K562 (cell line): ENCODE measurements at regions not wholly inside any gene's neighbourhood (a gene's known extent, or its start where the extent isn't known, plus 50 kb on each side); places are given as distances from the start of the nearest gene placed in this dataset.

ENCODE experiments used
- BDP1 ChIP-seq: IDR thresholded peaks from 3 replicates; pipeline ENCODE4 v1.6.1; 2011; ENCODE audit not compliant: insufficient read length, insufficient read depth
- CTCF ChIP-seq, 3 experiments: IDR thresholded peaks in 2 of 3; conservative IDR thresholded peaks in 1 of 3; 2 replicates each; pipeline ENCODE4 v1.5.1; 2011 to 2012; ENCODE audit warnings: low read length in 3 of 3, mild to moderate bottlenecking in 3 of 3, control low read depth in 2 of 3, improper control_type of control experiment in 1 of 3, inconsistent platforms in 1 of 3, low read depth in 1 of 3, mixed read lengths in 1 of 3, moderate library complexity in 1 of 3; ENCODE audit not compliant: insufficient read depth in 2 of 3
- E4F1 ChIP-seq: fragments of 250-450 bp; sonication (Bioruptor Pico); IDR thresholded peaks from 2 replicates; pipeline ENCODE4 v1.5.0; 2021; ENCODE audit warnings: mild to moderate bottlenecking, borderline replicate concordance
- FOXJ3 ChIP-seq: sonication (generic); formaldehyde crosslinking; IDR thresholded peaks from 2 replicates; pipeline ENCODE4 v1.4.0; 2020; ENCODE audit warnings: mild to moderate bottlenecking, missing genetic modification reagents
- HNRNPL ChIP-seq: fragments of 200-400 bp; formaldehyde crosslinking; IDR thresholded peaks from 2 replicates; pipeline ENCODE4 v1.6.1; 2017; ENCODE audit warnings: low read depth, mild to moderate bottlenecking, low read length
- ID3 ChIP-seq, 2 experiments: fragments of 250-450 bp in 1 of 2; fragments of 450-650 bp in 1 of 2; sonication (Bioruptor Pico) in 1 of 2; IDR thresholded peaks; 2 replicates each; pipeline versions ENCODE4 v1.6.1 to v1.8.0; 2016 to 2021; ENCODE audit warnings: mild to moderate bottlenecking in 2 of 2, moderate library complexity in 2 of 2, missing compliant biosample characterization in 1 of 2, missing genetic modification characterization in 1 of 2
- PREB ChIP-seq: sonication (generic); formaldehyde crosslinking; IDR thresholded peaks from 2 replicates; pipeline ENCODE4 v1.8.1; 2023; ENCODE audit warnings: mild to moderate bottlenecking, missing genetic modification reagents
- USF2 ChIP-seq: sonication (generic); formaldehyde crosslinking; IDR thresholded peaks from 2 replicates; pipeline ENCODE4 v1.5.0; 2020; ENCODE audit warnings: missing genetic modification reagents
- ZNF124 ChIP-seq: sonication (generic); formaldehyde crosslinking; IDR thresholded peaks from 2 replicates; pipeline ENCODE4 v1.8.1; 2022; ENCODE audit warnings: missing genetic modification reagents

- TF ChIP-seq HNRNPL (no peak), CTCF (IDR thresholded peaks at IDR 0.05 in 2 of 3, conservative IDR thresholded peaks at IDR 0.05 in 1 of 3; ENCODE audit: insufficient read depth in 2 of 3, low read depth in 1 of 3, low read length in 3 of 3) (no peak), PREB (CRISPR knock-in tag) (no peak), ID3 (CRISPR knock-in tag; IDR thresholded peaks at IDR 0.05) (no peak), ID3 (tag; IDR thresholded peaks at IDR 0.05) (no peak), BDP1 (no peak), ZNF124 (CRISPR knock-in tag) (no peak), E4F1 (CRISPR knock-in tag) (no peak), FOXJ3 (CRISPR knock-in tag) (no peak), USF2 (CRISPR knock-in tag) (no peak)
Measured at GRCh38 chr7:49333180-49333881, 409.0 kb downstream of the CDC14C start.
